Stimulated activated CD4-positive, alpha-beta T cell treated with anti-CD3 and anti-CD28 coated beads, TNF-alpha, amount 100 ng/mL, for 4 hours (primary cell): ENCODE measurements at regions not wholly inside any gene's neighbourhood (a gene's known extent, or its start where the extent isn't known, plus 50 kb on each side); places are given as distances from the start of the nearest gene placed in this dataset.
"Not testable (repeated sequence)": the region's sequence is repeated elsewhere in the genome, so short reads cannot be mapped to it uniquely, and the experiment has no call there.

Experiments
- DNase-seq, 3 experiments: peaks; one replicate each; pipeline ENCODE4 v3.0.0-alpha.2; 2020; ENCODE audit warnings: low read depth in 3 of 3

DNA sequence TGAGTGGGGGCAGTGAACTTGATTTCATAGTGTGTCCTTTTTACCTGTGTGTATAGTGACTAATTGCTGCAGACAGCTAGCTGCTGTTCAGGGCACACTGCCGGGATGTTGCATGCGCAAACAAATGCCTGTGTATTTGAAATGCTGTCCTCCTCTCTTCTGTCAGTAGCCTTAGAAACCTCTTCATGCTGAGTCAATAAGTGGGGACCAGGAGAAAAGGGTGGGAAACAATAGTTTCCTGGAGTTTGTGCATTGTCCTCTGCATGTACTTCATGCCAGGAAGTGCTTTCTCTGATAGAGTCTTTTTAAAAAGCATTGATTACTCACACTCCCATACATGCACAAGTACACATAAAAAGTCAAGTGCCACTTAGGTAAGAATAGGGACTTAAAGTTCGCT lies 1183.7 kb upstream of the CELF2 start:
- DNase-seq = no peak

DNA sequence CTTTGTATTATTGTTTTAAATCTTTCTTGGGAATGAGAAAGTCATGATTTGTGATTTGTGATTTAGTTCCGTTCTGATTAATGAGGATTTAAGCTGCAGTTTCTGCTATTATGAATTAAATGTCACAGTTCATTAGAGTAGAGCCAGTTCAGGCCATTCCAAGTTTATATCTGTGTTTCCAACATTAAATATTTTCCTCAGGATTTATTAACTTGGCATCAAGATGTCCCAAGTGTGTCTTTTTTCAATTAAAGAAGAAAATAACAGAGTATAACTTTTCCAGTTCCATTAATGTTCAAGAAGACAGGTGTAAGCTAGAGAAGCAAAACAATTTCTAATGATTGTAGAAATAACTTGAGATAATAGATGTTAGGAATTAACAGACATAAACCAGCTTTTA lies 1183.2 kb upstream of the CELF2 start:
- DNase-seq = no peak

DNA sequence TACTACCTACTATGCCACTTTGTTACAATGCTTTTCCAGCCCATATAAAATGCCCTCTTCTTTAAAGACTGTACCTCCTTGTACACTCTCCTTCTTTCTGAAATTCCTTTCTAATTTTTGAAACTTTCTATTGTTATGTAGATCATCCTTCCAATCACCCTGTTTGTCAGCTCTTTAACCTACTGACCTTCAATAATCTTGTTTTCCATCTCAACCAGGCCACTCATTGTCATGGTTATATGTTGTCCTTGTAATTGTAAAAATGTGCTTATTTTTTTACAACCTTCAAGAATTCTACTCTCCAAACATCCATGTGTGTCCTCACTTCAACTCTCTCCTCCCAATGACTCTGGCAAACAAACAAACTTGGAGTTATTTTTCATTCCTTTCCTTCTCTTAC lies 1172.6 kb upstream of the CELF2 start:
- DNase-seq = no peak

DNA sequence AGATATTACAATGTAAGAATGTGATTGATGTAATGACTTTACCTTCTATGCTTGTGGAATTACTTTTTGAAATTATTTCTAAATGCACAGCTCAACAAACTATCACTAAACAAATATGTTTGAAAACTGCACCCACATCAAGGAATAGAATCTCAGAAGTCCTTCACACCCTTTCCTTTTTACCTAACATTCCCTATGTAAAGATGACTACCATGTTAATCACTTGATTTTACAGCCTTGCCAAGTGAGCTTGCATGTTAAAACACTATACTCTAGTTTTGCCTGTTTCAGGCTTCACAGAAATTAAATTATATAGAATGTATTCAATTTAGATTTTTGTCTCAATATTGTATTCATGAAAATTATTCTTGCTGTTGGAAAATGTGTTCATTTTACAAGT lies 1169.4 kb upstream of the CELF2 start:
- no peak for DNase-seq

DNA sequence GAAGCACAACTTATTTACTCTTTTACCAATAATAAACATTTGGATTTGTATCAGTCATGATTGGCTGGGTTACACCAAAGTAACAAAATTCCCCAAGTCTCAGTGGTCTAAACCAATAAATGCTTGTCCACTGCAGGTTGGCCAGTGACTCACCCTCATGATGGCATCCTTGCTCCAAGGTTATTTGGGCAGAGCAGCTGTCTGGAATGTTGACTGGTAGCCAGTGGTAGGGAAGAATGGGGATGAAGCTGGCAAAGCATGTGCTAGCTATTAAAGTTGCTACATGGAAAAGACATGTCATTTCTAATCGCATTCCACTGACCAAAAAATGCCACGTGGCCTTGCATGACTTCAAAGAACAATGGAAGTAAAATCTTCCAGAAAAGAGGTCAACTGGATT lies 1168.7 kb upstream of the CELF2 start:
- no peak for DNase-seq

DNA sequence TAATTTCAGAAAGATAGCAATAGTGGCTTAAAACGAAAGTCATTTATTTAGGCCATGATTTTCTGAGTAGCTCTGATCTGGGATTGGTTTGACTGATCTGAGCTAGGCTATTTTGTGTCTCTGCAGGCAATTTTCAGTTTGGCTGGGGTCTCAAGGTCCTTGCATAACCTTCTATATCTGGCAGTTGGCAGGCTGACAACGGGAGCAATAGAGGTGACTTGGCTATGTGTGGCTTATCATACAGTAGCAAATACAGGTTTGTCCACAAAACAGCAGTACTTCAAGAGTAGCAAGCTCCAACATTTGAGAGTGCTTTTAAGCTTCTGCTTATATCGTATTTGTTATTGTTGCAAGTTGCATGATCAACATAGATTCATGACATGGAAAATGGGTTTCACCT lies 1167.3 kb upstream of the CELF2 start:
- no peak for DNase-seq

DNA sequence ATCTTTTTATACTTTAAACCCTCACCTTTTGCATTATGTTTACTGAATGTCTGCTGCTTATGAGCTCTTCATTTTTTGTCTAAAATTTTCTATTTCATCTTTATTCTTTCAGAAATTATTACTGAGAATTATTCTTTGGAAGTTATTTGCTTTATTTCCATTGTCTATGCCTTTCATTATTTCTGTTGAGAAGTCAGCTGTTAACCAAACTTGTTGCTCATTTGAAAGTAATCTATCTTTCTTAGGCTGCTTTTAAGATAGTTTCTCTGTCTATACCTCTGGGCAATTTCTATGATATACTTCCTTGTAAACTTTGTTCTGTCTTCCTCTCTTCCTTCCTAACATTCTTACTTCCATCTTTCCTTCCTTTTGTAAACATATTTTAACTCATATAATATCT lies 1165.9 kb upstream of the CELF2 start:
- DNase-seq = no peak

DNA sequence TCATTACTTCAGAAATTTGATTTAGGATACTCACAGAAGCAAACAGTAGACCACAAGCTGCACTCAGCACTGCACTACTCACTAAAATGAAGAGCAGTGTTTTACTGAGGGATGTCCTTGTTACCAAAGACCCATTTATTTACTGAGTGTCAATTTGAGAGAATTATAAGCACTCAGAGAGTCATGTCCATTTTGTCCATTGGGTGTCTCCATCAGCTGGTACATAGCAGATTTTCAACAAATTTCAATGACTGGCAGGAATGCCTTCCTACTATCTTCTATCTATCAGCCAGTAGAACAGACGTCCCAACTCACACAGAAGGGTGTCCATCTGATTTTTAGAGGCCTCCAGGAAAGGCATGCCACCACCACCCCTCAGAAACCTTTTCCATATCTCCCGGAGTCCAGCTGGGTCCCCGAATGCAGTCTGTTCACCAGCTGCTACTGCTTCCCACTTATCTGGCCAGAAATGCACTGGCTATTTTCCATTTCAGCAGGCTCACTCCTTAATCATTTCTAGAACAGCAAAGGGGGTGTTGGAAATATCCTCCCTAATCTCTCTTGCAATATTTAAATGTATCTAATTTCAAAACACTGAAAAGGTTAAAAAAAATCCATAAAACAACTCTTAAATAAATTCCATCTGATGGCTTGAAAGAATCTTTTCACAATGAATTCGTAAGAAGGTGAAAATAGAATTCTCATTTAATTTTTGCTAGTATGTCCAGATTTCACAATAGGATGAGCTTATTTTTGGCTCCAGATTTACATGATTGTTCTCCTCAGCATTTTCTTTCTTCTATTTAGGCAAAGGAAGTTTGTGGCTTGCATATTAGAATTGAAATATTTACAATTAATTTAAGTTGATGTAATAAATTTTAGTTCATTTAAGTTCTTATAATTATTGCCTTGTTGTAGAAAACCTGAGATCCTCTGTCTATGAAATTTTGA lies 1164.0 kb upstream of the CELF2 start:
- DNase-seq = no peak

DNA sequence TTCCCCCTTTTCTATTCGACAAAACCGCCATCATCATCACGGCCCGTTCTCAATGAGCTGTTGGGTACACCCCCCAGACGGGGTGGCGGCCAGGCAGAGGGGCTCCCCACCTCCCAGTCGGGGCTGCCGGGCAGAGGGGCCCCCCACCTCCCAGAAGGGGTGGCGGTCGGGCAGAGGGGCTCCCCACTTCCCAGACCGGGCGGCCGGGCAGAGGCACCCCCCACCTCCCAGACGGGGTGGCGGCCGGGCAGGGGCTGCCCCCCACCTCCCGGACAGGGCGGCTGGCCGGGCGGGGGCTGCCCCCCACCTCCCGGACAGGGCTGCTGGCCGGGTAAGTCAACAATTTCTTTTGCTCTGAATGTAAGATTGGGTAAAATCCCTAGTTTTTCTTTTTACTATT lies 1162.2 kb upstream of the CELF2 start:
- DNase-seq = not testable (repeated sequence)

DNA sequence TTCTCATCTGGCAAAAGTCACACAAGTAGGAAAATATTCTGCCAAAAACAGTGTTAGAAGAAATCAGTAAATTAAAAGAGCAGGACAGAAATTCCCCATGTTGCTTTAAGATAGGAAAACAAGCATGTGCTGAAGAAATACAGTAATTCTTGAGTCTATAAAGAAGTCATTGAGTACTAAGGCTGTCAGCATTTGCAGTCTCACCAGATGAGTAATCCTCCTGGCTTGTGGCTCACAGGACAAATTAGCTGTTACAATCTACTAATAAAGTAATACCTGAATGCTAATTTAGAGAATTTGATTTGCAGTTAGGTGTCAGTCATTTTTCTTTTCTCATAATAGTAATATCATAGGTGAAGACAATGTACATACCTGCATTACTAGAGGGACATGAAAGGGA lies 1158.9 kb upstream of the CELF2 start:
- no peak for DNase-seq

DNA sequence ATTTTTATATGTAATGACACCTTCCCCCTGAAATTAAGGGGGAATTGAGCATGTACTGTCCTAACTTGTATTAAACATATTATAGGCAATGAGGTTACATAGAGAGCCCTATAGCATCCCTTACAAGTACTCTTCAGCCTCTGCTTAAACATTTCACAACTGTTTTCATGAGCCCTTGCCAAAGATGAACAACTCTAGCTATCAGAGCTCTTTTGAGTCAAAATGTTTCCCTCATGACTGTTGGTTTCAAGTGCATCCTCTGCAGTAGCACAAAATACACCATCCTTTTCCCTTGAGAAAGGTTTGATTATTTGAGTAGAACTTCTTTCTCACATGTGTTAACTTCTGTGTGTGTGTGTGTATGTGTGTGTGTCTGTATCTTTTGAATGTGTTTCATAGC lies 1157.6 kb upstream of the CELF2 start:
- no peak for DNase-seq

DNA sequence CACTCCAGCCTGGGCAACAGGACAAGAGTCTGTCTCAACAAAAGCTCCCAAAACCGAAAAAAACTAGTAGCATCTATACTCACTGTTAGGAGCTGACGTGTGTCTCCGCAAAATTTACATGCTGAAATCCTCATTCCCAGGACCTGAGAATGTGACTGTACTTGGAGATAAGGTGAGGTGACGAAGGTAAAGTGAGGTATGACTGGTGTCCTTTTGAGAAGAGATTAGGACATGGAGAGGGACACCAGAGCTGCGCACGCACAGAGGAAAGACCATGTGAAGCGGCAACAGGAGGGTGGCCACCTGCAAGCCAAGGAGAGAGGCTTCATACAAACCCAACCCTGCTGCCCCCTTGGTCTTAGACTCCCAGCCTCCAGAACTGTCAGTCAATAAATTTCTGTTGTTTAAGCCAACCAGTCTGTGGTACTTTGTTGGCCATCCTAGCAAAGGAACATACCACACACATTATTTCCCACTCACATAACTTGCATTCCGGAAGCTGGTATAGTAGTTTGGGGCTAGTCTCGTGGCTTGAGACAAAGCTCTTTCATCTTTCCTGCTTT lies 1154.0 kb upstream of the CELF2 start:
- DNase-seq = no peak

DNA sequence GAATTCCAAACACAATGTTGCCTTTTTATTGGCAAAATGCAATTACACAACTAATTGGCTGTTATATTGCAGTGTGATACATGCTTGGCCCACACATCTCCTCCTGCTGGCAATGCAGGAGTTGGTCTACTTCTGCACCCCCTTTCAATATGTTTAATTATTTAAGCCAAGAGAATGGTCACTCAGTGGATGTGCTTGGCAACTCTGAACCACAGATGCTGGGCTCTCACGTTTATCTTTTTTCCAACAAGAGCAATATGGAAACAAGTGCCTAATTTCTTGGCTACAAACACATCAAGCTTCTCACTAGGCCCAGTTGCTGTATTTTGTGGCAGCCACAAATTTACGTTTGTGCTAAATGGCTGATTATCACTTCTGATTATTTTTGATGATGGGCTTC lies 1149.2 kb upstream of the CELF2 start:
- no peak for DNase-seq

DNA sequence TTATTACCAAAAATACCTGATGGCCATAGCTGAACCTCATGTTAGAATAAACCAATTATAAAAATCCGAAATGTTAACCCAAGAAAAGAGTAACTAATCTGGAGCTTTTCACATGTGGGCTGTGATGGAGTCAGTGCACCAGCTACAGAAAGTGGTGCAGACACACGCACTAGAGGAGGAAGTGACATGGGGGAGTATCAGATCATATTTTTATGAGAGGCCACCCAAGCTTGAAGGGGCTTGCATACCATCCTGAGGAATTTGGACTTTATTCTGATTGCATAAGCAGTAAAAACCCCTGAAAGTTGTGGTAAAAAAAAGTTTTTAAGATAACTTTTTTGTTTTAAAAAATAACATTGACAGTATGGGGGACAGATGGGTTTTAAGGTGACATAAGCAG lies 1148.5 kb upstream of the CELF2 start:
- no peak for DNase-seq

DNA sequence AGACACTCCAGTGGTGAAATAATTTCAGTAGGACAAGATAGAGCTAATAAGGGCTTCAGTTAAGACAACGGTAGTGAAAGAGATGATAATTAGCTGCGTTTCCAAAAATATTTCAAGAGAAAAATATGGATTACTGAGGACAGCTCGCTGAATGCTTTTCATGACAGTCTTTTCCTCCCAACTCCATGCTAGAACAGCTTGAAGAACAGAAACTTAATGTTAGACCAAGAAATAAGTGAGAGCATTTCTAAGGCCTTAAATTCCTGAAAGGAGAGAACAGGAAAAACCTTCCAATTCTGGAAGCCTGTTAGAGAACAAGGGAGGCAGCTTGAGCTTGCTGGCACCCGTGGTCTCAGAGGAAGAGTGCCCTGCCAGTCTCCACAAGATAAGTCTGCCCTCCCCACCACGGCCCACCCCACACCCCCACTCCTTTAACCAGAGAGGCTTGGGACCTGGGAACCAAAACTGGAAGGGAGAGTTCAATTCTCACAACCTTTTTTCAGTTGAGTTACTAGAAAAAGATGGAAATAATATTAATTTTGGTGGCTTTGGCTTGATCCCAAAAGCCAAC lies 1148.0 kb upstream of the CELF2 start:
- no peak for DNase-seq

DNA sequence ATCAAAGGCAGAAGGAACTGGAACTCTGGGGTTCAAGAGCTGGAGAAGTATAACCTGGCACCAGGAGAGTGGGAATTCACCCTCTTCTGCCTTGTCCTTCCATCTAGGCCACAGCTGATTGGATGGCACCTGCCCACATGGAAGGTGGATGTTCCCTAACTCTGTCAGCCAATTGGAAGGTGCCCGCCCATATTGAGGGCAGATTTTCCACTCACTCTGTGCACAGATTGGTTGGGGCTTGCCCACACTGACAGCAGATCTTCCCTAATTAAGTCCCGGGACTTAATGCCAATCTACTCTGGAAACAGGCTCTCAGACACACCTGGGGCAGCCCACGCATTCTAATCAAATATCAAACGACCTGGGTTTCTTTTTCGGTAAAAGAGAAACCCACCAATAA lies 1142.3 kb upstream of the CELF2 start:
- no peak for DNase-seq

DNA sequence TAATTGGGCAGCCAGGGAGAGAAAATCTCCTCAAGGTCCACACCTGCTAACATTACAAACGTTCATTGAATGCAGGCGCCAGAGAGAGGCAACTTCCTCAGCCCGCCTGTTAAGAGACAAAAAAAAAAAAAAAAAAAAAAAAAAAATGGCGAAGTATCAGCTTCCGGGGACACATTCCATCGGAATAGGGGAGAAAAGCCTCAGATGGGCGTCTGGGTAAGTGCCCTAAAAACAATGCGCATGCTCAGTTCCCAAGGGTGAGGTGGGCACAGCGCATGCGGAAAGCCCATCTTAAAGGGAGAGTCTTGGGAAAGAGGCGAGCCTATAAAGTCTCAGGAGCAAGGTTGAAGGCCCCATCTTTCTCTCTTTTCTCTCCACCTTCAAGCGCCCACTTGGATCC lies 1139.7 kb upstream of the CELF2 start:
- no peak for DNase-seq

DNA sequence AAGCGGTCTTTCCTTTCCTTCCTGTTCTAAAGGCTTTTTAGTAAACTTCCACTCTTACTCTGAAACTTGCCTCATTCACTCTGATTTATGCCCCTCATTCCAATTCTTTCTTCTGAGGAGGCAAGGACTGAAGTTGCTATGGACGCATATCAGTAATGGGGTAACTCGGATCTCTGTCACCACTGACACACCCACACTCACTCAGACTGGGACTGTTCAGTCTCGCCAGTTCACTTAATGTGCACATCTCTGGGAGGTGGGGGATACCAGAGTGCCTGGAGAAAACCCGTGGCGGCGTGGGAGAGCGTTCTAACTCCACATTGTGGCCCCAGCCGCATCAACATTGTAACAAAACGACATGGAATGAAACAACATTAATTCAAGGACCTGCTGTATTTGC lies 1139.3 kb upstream of the CELF2 start:
- DNase-seq = no peak

DNA sequence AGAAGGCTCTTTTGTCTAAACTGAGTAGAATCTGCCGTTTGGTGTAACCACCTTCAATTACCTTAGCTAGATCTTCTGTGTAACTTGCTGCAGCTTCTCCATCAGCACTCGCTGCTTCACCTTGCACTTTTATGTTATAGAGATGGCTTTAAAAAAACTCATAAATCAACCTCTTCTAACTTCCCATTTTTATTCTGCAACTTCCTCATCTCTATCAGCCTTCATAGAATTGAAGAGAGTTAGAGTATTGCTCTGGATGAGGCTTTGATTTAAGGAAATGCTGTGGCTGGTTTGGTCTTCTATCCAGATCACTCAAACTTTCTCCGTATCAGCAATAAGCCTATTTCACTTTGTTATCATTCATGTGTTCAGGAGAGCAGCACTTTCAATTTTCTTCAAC lies 1131.9 kb upstream of the CELF2 start:
- no peak for DNase-seq

DNA sequence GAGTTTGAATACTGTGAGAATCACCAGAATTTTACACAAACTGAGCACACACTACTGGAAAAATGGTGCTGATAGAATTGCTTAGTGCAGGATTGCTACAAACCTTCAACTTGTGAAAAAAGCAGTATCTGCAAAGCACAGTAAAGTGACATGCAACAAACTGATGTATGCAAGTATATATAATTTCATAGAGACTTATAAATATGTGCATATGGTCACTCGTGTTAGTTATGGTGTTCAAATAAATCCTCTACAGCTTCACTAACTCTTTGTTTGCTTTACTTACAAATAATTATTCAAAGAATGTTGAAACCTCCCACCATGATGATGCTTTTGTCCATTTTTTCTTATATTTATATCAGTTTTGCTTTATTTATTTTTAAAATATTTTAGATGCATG lies 1130.9 kb upstream of the CELF2 start:
- no peak for DNase-seq

DNA sequence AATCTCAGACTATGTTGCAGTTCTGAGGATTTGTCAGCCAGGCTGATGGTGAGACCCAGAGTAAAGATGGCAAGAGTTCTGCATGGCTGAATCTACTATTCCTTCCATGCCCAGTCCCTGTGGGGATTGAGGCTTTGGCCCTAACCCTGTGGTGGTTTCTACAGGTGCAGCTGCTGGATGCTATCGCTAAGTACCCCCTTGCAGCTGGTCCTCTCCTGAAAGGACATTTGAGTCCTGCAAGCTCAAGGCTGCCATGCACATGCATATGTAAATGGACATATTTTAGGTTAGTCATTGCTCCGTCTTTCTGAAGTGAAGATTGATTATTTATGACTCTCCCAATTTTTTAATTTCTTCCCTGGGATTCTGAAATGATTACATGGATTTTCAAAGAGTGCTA lies 1122.2 kb upstream of the CELF2 start:
- DNase-seq = no peak

DNA sequence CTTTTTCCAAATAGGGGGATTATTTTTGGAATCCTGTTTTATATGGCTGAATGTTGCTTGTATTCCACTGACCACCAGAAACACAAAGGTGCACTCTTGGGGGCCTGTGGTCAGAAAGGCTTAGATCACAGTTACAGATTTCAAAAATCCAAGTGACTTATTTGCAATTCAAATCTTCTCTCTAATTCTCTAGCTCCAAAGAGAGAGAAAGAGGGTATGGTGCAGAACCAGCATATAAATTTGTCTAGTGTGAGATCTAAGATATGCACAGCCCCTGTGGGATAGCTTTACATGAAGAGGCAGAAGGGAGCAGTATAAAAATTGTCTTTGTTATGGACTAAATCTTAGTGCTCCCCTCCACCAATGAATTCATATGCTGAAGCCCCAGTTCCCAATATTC lies 1121.7 kb upstream of the CELF2 start:
- no peak for DNase-seq

DNA sequence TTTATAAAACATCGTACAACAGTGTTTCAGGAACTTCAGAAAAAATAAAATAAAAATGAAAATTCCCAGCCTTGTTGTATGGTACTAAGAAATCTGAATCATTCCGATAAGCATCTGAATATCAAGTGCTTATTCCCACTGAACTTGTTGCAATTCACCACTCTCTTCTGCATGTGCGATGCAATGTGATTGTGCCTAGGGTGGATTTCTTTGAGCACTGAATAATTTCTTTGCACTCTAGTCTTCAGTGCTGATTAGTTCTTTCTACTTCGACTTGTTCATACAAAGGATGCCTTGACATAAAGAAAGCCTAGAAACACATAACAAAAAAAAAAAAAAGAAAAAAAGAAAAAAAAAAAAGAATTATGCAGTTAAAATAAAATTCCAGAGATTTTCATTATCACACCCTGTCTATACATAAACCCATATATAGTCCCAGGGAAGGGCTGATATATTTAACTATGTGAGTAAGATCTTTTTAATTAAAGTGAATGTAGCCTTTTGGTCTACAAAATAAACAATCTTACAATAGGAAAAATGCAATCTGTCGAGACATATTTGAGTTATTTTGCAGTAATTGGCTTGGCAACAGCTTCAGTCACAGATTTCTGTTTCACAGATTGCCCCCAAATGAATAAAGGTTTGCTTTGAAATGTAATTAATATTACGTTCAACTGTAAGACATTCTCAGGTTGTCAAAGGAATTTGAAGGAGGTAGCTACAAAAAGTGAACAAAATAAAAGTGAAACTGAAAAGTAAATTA lies 1118.9 kb upstream of the CELF2 start:
- no peak for DNase-seq
